ENCODE measurements at regions not wholly inside any gene's neighbourhood (a gene's known extent, or its start where the extent isn't known, plus 50 kb on each side); places are given as distances from the start of the nearest gene placed in this dataset.

DNA sequence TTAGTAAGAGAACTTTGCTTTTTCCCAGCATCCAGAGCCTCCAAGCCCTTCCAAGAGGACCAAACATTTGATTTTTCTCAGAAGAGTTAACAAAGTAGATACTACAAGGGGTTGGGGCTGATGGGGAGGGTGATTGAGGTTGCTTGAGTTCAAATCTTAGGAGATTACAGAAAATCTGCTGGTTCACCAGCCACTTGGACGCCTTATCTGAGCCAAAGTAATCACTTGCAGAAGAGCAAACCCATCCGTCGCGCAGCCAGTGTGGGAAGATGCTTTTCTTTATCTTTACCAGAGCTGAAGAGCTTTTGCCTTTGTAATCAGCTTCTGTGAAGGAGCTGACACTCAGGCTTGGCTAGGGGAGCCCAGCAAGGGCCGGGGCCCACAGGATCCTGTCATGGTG, 91.9 kb upstream of the CTTNBP2NL start:
- TF ChIP-seq FOS (IDR thresholded peaks at IDR 0.05; ENCODE audit: borderline replicate concordance, extremely low read depth, insufficient read length) (no peak), POLR2AphosphoS5 (IDR thresholded peaks at IDR 0.05; ENCODE audit: low read length) (no peak), EP300 (IDR thresholded peaks at IDR 0.05; ENCODE audit: borderline replicate concordance in 1 of 2, control insufficient read depth in 1 of 2, low read depth in 2 of 2, low read length in 2 of 2) (no peak), BRCA1 (IDR thresholded peaks at IDR 0.05; ENCODE audit: low read depth, low read length) (no peak), POLR2A (IDR thresholded peaks at IDR 0.05; ENCODE audit: low read depth, low read length) (no peak), TARDBP (IDR thresholded peaks at IDR 0.05; ENCODE audit: borderline replicate concordance) (no peak), CTCF (IDR thresholded peaks at IDR 0.05 in 2 of 3, conservative IDR thresholded peaks at IDR 0.05 in 1 of 3; ENCODE audit: control insufficient read depth in 2 of 3, extremely low read depth in 1 of 3, insufficient read depth in 1 of 3, low read depth in 3 of 3, low read length in 3 of 3) (no peak), EZH2 (IDR thresholded peaks at IDR 0.05; ENCODE audit: borderline replicate concordance, control insufficient read depth, low read depth, low read length) (no peak)
- TF ChIP-seq, protein P1, sequence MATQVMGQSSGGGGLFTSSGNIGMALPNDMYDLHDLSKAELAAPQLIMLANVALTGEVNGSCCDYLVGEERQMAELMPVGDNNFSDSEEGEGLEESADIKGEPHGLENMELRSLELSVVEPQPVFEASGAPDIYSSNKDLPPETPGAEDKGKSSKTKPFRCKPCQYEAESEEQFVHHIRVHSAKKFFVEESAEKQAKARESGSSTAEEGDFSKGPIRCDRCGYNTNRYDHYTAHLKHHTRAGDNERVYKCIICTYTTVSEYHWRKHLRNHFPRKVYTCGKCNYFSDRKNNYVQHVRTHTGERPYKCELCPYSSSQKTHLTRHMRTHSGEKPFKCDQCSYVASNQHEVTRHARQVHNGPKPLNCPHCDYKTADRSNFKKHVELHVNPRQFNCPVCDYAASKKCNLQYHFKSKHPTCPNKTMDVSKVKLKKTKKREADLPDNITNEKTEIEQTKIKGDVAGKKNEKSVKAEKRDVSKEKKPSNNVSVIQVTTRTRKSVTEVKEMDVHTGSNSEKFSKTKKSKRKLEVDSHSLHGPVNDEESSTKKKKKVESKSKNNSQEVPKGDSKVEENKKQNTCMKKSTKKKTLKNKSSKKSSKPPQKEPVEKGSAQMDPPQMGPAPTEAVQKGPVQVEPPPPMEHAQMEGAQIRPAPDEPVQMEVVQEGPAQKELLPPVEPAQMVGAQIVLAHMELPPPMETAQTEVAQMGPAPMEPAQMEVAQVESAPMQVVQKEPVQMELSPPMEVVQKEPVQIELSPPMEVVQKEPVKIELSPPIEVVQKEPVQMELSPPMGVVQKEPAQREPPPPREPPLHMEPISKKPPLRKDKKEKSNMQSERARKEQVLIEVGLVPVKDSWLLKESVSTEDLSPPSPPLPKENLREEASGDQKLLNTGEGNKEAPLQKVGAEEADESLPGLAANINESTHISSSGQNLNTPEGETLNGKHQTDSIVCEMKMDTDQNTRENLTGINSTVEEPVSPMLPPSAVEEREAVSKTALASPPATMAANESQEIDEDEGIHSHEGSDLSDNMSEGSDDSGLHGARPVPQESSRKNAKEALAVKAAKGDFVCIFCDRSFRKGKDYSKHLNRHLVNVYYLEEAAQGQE (IDR thresholded peaks at IDR 0.05; ENCODE audit: low read depth, low read length): no peak
- TF ChIP-seq, protein P2, sequence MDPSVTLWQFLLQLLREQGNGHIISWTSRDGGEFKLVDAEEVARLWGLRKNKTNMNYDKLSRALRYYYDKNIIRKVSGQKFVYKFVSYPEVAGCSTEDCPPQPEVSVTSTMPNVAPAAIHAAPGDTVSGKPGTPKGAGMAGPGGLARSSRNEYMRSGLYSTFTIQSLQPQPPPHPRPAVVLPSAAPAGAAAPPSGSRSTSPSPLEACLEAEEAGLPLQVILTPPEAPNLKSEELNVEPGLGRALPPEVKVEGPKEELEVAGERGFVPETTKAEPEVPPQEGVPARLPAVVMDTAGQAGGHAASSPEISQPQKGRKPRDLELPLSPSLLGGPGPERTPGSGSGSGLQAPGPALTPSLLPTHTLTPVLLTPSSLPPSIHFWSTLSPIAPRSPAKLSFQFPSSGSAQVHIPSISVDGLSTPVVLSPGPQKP (IDR thresholded peaks at IDR 0.05; ENCODE audit: low read depth, low read length): no peak

Data from GM12878 (cell line).